ENCODE measurements at regions not wholly inside any gene's neighbourhood (a gene's known extent, or its start where the extent isn't known, plus 50 kb on each side); places are given as distances from the start of the nearest gene placed in this dataset.
"Not testable (repeated sequence)": the region's sequence is repeated elsewhere in the genome, so short reads cannot be mapped to it uniquely, and the experiment has no call there.

DNA sequence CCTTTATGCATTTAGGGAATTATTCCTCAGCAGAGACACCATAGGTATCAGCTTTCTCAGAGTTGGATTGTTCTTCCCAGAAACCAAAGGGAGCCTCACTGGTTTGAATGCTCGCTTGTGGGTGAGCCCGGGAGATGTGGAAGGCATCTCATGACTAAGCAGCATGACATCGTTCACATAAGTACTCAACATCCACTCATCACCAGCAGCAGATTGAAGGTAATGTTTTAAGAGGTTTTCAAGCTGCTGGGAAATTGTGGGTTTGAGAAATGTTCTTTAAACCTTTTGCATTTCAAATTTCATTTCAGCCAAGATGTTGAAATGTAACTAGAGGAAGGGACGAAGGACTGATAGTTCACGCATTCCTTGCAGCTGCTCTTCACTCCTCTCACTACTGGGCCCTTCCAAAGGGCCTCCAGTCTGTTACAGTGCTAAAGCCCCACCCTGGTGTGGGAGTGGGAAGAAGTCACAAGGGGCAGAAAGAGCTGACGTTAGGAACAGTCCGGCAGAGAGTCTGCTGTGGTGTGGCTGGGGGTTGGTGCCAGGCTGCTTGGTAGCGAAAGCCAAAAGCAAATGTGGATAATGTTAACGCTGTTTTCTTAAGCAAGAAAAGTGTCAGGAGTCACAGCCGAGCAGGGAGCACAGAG is 324.5 kb upstream of the EPHA4 start:
- no peak for DNase-seq
- TF ChIP-seq POLR2A (IDR thresholded peaks at IDR 0.05; ENCODE audit: low read length) = no peak
- no peak for TF ChIP-seq GATA1 (IDR thresholded peaks at IDR 0.05; ENCODE audit: low read depth, low read length)

DNA sequence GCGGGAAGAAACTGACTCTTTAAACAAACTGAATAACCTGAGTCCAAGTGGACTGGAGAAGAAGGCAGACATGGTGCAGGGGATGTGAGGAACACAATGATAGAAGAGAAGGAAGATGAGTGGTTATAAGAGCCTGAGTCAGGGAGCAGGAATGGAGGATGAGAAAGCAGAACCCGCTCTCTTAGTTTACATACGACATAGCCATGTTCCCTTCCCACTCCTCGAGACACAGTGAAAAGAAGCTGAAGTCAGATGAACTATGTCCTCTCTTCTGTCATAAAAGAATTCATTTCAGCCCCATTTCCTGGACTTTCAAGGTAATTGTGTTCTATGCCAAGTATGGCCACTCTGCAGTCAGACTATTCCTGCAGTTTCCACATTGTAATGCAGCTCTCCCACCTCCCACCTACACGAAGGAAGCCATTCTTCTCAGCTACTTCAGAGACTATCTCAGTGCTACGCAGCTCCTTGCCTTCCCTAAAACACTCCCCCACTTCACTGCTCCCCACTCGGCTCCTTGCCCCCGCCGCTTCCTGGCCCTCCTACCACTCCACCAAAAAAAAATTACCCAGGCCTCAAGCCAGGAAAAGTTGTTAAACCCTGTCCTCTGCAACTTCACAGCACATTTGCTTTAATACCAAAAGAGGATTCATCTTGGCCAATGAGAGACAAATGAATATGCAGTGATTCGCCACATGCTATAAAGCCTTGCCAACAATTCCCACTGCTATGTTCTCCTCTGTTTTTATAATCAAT is 323.4 kb upstream of the EPHA4 start:
- no peak for DNase-seq
- TF ChIP-seq GATA1 (IDR thresholded peaks at IDR 0.05; ENCODE audit: low read depth, low read length) (no peak), POLR2A (IDR thresholded peaks at IDR 0.05; ENCODE audit: low read length) (no peak)

DNA sequence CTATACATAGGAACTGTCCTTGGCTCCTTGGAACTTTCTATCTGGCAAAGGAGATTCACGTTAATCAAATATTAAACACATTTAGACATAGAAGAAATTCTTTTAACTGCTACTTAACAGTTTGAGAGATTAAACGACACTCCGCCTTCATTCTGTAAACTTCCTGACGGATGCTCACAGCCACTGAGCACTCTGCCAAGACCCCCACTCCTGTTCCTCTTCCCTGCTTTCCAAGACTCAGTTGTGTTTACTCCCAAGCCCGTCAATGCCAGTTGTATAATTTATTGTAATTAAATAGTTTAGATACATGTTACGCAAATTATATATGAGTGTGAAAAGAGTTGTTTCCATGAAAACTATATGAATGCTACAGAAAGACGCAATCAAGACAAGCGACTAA is 321.4 kb upstream of the EPHA4 start:
- DNase-seq = no peak
- TF ChIP-seq POLR2A (IDR thresholded peaks at IDR 0.05; ENCODE audit: low read length) = no peak
- no peak for TF ChIP-seq GATA1 (IDR thresholded peaks at IDR 0.05; ENCODE audit: low read depth, low read length)

DNA sequence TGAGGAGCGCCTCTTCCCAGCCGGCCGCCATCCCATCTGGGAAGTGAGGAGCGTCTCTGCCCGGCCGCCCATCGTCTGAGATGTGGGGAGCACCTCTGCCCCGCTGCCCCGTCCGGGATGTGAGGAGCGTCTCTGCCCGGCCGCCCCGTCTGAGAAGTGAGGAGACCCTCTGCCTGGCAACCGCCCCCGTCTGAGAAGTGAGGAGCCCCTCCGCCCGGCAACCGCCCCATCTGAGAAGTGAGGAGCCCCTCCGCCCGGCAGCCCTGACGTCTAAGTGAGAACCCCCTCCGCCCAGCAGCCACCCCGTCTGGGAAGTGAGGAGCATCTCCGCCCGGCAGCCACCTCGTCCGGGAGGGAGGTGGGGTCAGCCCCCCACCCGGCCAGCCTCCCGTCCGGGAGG is 319.9 kb upstream of the EPHA4 start:
- not testable (repeated sequence) for DNase-seq

DNA sequence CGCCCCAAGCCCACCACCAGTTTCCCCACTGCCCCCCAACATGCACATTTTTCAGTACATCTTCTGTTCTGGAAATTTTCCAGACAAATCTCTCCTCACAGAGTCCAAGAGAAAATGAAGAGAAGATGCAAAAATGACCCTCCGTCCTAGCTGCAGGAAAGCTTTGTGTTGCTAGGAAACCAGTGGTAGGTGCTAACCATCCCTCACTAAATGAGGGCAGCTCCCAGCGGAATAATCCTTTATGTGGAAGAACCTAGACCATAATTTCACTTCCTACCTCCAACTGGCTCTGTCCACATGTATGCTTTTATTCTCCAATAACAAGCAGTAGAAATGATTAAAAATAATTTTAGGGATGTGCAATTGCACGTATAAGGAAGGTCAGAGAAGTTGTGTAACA is 311.9 kb upstream of the EPHA4 start:
- DNase-seq = no peak
- TF ChIP-seq POLR2A (IDR thresholded peaks at IDR 0.05; ENCODE audit: low read length) (no peak), GATA1 (IDR thresholded peaks at IDR 0.05; ENCODE audit: low read depth, low read length) (no peak)

DNA sequence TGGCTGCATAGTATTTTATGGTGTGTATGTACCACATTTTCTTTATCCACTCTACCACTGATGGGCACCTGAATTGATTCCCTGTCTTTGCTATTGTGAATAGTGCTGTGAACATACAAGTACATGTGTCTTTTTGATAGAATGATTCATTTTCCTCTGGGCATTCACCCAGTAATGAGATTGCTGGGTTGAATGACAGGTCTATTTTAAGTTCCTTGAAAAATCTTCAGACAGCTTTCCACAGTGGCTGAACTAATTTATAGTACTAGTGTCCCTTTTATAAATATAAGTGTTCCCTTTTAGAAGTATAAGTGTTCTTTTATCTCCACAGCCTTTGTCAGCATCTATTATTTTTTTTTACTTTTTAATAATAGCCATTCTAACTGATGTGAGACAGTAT is 303.9 kb upstream of the EPHA4 start:
- DNase-seq = no peak
- no peak for TF ChIP-seq GATA1 (IDR thresholded peaks at IDR 0.05; ENCODE audit: low read depth, low read length)
- no peak for TF ChIP-seq POLR2A (IDR thresholded peaks at IDR 0.05; ENCODE audit: low read length)

DNA sequence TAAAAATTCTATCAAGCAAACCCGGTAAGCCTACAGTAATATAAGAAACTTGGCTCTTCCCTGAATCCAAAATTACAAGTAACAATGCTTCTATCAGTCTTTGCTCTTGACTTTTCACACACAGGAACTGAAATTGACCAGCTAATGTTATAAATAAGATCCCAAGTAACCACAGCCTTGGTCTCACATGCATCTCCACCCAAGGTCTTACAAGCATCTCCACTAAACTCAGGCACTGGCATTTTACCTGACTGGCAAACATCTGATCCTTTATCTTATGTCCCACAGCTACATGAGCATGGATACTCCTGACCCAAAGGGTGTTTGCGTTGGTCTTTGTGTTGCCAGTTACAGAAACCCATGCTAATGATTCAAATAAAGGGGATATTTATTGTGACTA is 302.3 kb upstream of the EPHA4 start:
- TF ChIP-seq GATA1 (IDR thresholded peaks at IDR 0.05; ENCODE audit: low read depth, low read length) = no peak
- no peak for TF ChIP-seq POLR2A (IDR thresholded peaks at IDR 0.05; ENCODE audit: low read length)
- DNase-seq = no peak

DNA sequence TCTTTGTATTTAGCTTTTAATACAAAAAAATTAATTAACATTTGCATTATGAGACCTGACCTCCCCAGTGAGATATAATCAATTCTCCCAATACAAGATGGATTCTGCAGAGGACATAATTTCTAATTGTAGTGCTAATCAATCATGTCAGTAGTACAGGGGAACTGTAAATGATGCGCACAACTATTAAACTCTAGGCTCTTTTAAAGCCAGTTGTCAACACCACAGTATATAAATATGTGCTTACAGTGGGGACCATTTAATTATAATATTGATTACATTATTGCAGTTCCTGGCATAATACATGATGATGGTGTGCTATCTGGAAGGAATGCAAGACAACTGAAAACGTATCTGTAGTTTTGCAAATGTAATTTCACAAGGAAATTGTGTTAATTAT is 285.6 kb upstream of the EPHA4 start:
- TF ChIP-seq POLR2A (IDR thresholded peaks at IDR 0.05; ENCODE audit: low read length) (no peak), GATA1 (IDR thresholded peaks at IDR 0.05; ENCODE audit: low read depth, low read length) (no peak)
- no peak for DNase-seq

DNA sequence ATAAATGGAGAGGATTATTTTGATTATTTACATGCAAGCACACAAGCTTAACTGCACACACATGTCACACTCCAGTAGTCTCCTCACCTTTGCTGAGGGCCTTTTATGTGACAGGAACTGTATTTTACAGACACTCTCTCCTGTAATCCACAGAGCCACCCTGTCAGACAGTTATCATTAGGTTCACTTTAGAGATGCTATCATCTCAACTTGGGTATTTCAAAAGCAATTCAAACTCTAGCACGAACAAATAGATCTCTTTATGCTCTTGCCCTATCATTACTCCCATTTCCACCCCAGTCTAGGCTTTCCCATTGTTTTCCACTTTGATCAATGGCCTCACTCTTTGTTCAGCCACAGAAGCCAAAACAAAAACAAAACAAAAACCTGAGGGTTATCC is 281.2 kb upstream of the EPHA4 start:
- TF ChIP-seq GATA1 (IDR thresholded peaks at IDR 0.05; ENCODE audit: low read depth, low read length) (no peak), POLR2A (IDR thresholded peaks at IDR 0.05; ENCODE audit: low read length) (no peak)
- no peak for DNase-seq

DNA sequence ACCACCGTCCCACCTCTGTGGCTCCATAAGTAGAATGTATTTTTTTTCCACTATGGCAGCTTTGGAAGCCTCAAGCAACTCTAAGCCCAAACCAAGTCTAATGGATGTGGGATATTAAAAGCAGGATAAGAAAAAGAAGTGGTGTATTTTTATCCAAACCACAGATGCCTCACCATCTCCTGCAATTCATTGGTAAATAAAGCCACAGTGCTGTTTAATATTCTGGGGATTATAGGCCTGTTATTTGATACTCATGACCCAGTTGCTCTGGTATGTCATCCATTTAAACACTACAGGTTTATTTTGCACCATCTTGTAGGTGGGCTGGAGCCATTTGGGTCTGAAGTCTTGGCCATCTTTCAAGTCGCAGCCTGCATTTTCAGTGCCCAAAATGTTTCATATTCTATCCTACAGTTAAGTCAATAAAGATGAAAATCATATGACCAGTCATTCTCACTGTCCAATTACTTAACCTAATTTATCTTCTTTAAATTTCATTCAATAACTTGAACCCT is 279.5 kb upstream of the EPHA4 start:
- TF ChIP-seq POLR2A (IDR thresholded peaks at IDR 0.05; ENCODE audit: low read length) (no peak), GATA1 (IDR thresholded peaks at IDR 0.05; ENCODE audit: low read depth, low read length) (no peak)
- DNase-seq = no peak

DNA sequence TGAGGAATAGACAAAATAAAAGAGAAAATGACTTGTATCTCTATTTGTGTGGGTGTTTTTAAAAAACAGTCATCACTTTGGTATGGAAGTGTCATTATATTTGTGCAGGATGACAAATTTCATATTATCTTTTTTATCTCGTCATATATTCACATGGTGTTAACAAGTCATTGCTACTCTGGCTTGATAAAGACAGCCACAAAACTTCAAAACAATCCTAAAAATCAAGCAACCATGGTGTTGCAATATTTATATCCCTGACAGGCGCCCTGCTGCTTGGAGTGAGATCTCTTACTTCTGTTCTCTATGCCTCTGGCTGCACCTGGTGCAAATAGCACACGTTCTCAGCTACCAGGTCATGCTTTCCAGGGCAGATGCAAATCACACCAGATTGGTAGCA is 278.0 kb upstream of the EPHA4 start:
- no peak for DNase-seq
- no peak for TF ChIP-seq GATA1 (IDR thresholded peaks at IDR 0.05; ENCODE audit: low read depth, low read length)
- no peak for TF ChIP-seq POLR2A (IDR thresholded peaks at IDR 0.05; ENCODE audit: low read length)

DNA sequence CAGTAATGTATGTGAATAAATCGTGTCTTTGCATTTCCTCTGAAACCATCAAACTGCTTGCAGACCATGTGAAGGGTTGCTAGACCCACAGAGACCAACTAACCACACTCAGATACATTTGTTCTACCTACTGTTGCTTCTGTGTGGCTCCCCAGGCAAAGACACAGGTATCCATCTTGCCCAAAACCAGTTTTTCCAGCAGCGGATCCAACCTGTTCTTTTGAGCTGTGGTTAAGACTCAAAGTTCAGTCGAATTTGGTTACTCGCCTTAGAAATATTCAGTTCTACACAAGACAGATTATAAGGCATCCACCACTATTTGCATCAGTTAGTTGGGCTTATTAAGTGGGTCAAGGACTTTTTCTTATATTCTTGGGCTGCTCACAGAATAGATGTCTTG is 276.2 kb upstream of the EPHA4 start:
- no peak for TF ChIP-seq POLR2A (IDR thresholded peaks at IDR 0.05; ENCODE audit: low read length)
- DNase-seq = no peak

DNA sequence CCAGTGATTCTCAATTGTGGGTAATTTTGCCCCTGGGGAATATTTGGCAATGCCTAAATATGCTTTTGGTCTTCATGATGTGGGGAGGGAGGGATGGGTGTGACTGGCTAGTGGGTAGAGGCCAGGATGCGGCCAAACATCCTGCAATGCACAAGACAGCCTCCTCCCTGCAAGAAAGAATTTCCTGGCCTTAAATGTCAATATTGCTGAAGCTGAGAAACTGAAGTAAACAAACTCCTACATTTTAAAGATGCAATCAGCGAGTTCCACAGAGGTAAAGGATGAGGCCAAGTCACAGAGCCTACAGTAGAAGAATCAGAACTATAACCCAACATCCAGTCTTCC is 272.9 kb upstream of the EPHA4 start:
- TF ChIP-seq GATA1 (IDR thresholded peaks at IDR 0.05; ENCODE audit: low read depth, low read length) (no peak), POLR2A (IDR thresholded peaks at IDR 0.05; ENCODE audit: low read length) (no peak)
- no peak for DNase-seq

DNA sequence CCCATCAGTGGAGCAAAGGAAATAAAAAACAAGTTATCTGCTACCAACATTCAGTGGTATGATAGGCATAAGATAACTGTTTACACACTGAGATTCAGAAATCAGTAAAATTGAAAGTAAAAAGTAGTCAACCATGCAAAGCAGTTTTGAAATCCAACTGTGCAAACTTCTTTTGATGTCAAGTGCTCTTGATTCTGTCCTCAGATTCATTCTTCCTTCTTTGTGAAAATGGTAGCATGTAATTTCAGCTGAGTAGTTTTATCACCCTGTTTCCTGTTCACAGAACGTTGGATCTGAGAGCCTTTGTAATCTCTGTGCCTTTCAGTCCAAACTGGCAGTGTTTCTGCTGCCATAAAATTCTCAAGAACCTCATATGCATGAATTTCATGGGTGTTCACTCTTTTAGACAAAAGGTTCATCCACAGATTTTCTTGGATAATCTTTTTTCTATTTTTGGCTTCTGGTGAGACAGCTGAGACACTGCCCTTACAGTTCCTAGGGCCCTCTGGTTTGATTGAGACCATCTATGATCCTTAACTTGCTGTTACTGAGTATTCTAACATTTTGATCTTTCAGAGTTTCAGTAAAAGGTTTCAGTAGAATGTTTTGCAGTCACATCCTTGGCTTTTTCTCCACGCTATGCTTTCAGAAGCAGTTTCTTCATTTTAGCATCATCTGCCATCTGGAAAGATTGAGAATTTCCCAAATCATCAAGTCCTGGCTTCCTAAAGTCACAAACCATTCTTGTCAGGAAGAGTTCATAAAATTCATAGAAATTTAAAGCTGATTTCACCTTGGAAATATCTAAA is 272.3 kb upstream of the EPHA4 start:
- no peak for TF ChIP-seq GATA1 (IDR thresholded peaks at IDR 0.05; ENCODE audit: low read depth, low read length)
- no peak for TF ChIP-seq POLR2A (IDR thresholded peaks at IDR 0.05; ENCODE audit: low read length)
- DNase-seq = no peak

DNA sequence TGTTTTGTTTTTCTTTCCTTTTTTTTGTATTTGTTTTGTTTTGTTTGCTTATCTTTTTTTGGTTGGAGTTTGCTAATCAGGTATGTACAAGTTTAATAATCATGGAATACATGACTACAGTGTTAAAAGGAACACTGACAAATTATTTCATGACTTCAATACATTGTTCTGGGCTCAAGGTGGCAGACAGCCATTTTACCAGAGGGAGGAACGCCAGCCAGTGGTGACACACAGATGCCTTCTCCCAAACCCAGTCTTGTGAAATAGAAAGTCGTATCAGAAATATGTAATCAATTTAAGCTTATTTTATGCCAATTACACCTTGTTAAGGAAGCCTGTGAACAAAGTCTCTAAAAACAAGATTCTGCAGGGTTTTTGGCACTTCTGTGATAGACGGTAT is 264.0 kb upstream of the EPHA4 start:
- DNase-seq = no peak
- no peak for TF ChIP-seq GATA1 (IDR thresholded peaks at IDR 0.05; ENCODE audit: low read depth, low read length)
- no peak for TF ChIP-seq POLR2A (IDR thresholded peaks at IDR 0.05; ENCODE audit: low read length)

All from erythroblast (primary cell).